WERI-Rb-1 (cell line): ENCODE measurements at regions not wholly inside any gene's neighbourhood (a gene's known extent, or its start where the extent isn't known, plus 50 kb on each side); places are given as distances from the start of the nearest gene placed in this dataset.

Source experiments
- DNase-seq: peaks from one replicate; pipeline ENCODE4 v3.0.0-alpha.2; 2020
- H3K27ac ChIP-seq: fragments of 250-450 bp; sonication (Bioruptor Pico); 2 replicates; pipeline ENCODE4 v1.5.1; 2020; ENCODE audit warnings: mild to moderate bottlenecking, moderate library complexity
- H3K27me3 ChIP-seq: fragments of 250-450 bp; sonication (Bioruptor Pico); 2 replicates; pipeline ENCODE4 v1.5.1; 2021; ENCODE audit warnings: mild to moderate bottlenecking, low read depth, moderate library complexity; ENCODE audit not compliant: insufficient read depth, severe bottlenecking
- H3K36me3 ChIP-seq: fragments of 250-450 bp; sonication (Bioruptor Pico); 2 replicates; pipeline ENCODE4 v1.5.1; 2020; ENCODE audit warnings: mild to moderate bottlenecking, moderate library complexity
- H3K4me3 ChIP-seq: 2 replicates; pipeline ENCODE4 v1.5.1; 2011; ENCODE audit warnings: low read depth, mild to moderate bottlenecking, control low read depth, low read length
- H3K9me3 ChIP-seq: fragments of 250-450 bp; sonication (Bioruptor Pico); 2 replicates; pipeline ENCODE4 v1.5.1; 2021; ENCODE audit warnings: mild to moderate bottlenecking, moderate library complexity; ENCODE audit not compliant: severe bottlenecking
- TF ChIP-seq, protein P1 (sequence below): IDR thresholded peaks from 2 replicates; pipeline ENCODE4 v1.5.1; 2011; ENCODE audit warnings: low read depth, mild to moderate bottlenecking, control low read depth, inconsistent platforms, low read length

DNA sequence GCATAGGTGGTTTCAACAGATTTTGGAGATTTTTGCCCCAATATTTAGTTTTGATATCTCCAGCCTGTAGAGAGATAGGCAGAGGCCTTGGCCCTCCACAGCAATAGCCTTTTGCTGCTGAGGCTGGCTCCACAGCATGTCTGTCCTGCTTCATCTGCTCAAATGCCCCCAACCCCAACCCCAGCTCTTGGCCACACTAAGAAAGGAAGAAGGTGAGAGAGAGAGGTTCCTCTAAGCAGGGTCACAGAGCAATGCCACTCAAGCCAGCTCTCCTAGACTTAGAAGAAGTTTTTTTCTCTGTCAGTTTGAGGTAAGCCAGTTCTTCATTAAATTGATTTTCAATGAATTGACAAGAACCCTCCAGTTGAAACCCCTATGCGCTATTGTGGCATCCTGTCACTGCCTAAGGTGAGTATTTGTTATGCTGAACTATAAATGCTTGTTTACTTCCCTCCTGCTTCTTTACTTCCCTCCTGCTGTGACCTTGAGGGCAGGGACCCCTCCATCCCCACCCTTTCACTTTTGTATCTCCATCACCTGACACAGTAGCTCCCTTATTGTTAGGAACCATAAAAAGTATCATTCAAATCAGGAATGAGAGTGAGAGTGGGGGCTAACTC is 366.2 kb upstream of the CNR1 start:
- no peaks in the 10 kb centered on the region for H3K27me3 ChIP-seq
- peaks cover 3% of the 10 kb centered on the region for H3K9me3 ChIP-seq
- no peak overlapping the region for H3K27ac ChIP-seq
- TF ChIP-seq, protein P1, sequence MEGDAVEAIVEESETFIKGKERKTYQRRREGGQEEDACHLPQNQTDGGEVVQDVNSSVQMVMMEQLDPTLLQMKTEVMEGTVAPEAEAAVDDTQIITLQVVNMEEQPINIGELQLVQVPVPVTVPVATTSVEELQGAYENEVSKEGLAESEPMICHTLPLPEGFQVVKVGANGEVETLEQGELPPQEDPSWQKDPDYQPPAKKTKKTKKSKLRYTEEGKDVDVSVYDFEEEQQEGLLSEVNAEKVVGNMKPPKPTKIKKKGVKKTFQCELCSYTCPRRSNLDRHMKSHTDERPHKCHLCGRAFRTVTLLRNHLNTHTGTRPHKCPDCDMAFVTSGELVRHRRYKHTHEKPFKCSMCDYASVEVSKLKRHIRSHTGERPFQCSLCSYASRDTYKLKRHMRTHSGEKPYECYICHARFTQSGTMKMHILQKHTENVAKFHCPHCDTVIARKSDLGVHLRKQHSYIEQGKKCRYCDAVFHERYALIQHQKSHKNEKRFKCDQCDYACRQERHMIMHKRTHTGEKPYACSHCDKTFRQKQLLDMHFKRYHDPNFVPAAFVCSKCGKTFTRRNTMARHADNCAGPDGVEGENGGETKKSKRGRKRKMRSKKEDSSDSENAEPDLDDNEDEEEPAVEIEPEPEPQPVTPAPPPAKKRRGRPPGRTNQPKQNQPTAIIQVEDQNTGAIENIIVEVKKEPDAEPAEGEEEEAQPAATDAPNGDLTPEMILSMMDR: no peak
- no peaks in the 10 kb centered on the region for H3K36me3 ChIP-seq
- DNase-seq: no peak
- H3K4me3 ChIP-seq: no peak overlapping the region

DNA sequence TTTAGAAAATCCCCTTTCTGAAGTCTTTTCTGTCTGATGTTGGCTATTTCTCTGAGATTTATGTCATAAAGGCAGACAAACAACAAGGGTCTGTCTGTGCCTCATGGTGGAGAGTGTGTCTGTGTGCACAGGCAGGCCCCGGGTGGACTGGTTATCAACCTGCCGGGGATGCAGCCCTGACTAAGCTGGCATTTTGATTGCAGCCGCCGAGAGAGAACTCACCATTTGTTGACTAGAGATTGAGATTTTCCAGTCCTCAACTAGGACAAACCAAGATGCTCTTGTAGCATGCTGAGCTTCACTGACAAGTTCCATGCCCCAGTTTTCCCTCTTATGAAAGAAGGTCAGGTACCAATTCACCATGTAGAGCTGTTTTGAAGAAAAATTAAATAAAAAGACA is 363.6 kb upstream of the CNR1 start:
- Histone ChIP-seq H3K9me3 (no peaks in the 10 kb centered on the region), H3K27ac (no peak overlapping the region), H3K36me3 (no peaks in the 10 kb centered on the region), H3K4me3 (no peak overlapping the region), H3K27me3 (no peaks in the 10 kb centered on the region)
- TF ChIP-seq, protein P1: no peak
- DNase-seq: no peak

DNA sequence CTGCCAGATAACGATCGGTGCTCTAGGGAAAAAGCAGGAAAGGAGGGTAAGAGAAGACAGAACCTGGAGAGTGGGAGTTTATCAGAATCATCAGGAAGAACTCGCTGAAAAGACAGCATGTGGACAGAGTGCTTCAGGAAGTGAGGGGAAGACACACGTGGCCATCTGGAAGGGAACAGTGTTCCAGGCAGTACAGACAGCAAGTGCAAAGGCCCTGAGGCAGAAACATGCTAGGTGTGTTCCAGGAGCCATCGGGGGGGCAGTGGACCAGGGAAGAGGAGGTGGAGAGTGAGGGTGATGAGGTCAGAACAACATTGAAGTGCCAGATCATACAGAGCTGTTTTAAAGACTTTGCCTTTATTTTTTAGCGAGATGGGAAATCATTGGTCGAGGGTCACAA is 354.3 kb upstream of the CNR1 start:
- H3K9me3 ChIP-seq: no peaks in the 10 kb centered on the region
- TF ChIP-seq, protein P1: no peak
- DNase-seq: no peak
- H3K27me3 ChIP-seq: no peaks in the 10 kb centered on the region
- H3K36me3 ChIP-seq: no peaks in the 10 kb centered on the region
- peak overlapping the region; percentile 78 for H3K27ac ChIP-seq
- H3K4me3 ChIP-seq: no peak overlapping the region

DNA sequence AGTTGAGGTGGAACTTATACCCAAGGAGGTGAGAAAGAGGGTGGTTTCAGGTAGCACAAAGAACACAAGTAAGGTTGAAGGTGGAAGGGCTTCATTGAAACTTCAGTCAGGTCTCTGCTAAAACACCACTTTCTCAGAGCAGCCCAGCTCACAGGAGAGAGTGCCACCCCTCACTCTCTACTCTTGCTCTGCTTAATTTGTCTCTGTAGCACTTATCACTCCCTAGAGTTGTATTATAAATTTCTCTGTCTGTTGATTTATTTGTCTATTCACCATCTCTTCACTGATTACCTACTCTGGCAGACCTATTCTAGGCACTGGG is 353.8 kb upstream of the CNR1 start:
- no peaks in the 10 kb centered on the region for H3K36me3 ChIP-seq
- peak overlapping the region; percentile 78 for H3K27ac ChIP-seq
- H3K9me3 ChIP-seq: no peaks in the 10 kb centered on the region
- H3K4me3 ChIP-seq: peak overlapping the region; percentile 20
- TF ChIP-seq, protein P1: no peak
- DNase-seq: no peak
- H3K27me3 ChIP-seq: no peaks in the 10 kb centered on the region

DNA sequence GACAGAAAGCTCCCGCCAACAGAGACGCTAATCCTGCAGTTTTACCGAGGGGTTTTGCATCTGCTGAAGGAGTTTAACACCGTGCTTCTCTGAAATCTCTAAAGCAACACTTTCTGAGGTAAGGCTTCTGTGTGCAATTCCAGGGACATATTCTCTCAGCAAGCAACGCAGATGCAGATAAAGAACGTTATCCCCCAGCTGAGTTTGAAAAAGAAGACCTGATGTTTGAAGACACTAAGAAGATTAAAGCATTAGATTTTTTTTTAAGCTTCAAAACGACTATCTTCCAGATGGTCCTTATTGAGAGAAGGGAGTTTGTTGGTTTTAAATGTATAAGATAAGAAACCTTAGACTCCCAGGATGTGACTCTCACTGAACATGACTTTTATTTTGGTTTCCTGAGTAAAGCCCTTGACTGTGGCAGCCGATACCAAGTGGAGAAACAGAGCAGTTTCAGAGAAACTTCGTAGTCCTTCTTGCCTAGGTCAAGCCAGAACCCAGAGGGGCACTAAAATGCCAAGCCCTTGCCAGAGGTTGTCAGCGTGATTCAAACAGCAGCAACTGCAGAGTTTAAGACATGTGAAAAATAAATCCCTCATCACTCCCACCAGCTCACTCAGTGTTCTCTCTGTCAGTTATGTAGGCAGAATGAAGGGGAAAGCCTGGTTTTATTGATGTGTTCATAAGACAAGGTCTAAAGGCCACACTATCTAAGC is 353.3 kb upstream of the CNR1 start:
- peak; percentile 68 for DNase-seq
- TF ChIP-seq, protein P1: no peak
- H3K9me3 ChIP-seq: no peaks in the 10 kb centered on the region
- H3K4me3 ChIP-seq: peak overlapping the region; percentile 30
- H3K27ac ChIP-seq: peak overlapping the region; percentile 79
- H3K27me3 ChIP-seq: no peaks in the 10 kb centered on the region
- no peaks in the 10 kb centered on the region for H3K36me3 ChIP-seq
